GM21390 (cell line): ENCODE measurements at regions not wholly inside any gene's neighbourhood (a gene's known extent, or its start where the extent isn't known, plus 50 kb on each side); places are given as distances from the start of the nearest gene placed in this dataset.

ENCODE experiments used
- ATAC-seq: cut with Tn5 transposase; IDR thresholded peaks from one replicate; pipeline ENCODE4 v1.9.1; 2021; ENCODE audit not compliant: unreplicated experiment

GRCh38 chr20:40769677-40770285, 80.7 kb upstream of the MAFB start:
- no peak for ATAC-seq

GRCh38 chr20:40770564-40771307, 81.7 kb upstream of the MAFB start:
- ATAC-seq: no peak

- ATAC-seq: no peak
Observed at GRCh38 chr20:40771308-40771610, 82.2 kb upstream of the MAFB start.

GRCh38 chr20:40771848-40772511, 82.9 kb upstream of the MAFB start:
- ATAC-seq: no peak

GRCh38 chr20:40773376-40773775, 84.3 kb upstream of the MAFB start:
- ATAC-seq: no peak

- ATAC-seq: no peak
Observed at GRCh38 chr20:40774252-40774651, 85.2 kb upstream of the MAFB start.

GRCh38 chr20:40775561-40776146, 86.6 kb upstream of the MAFB start:
- ATAC-seq: no peak

GRCh38 chr20:40776466-40777457, 87.7 kb upstream of the MAFB start:
- ATAC-seq: no peak

- no peak for ATAC-seq
Observed at GRCh38 chr20:40777653-40778052, 88.6 kb upstream of the MAFB start.

- ATAC-seq: no peak
Observed at GRCh38 chr20:40778894-40779496, 90.0 kb upstream of the MAFB start.

- ATAC-seq: no peak
Observed at GRCh38 chr20:40781327-40782042, 92.4 kb upstream of the MAFB start.

GRCh38 chr20:40782043-40782368, 93.0 kb upstream of the MAFB start:
- ATAC-seq: no peak

GRCh38 chr20:40785346-40785745, 96.3 kb upstream of the MAFB start:
- no peak for ATAC-seq

- no peak for ATAC-seq
Observed at GRCh38 chr20:40786336-40786735, 97.3 kb upstream of the MAFB start.

- ATAC-seq: no peak
Observed at GRCh38 chr20:40787941-40788340, 98.9 kb upstream of the MAFB start.

- ATAC-seq: no peak
Observed at GRCh38 chr20:40797425-40797824, 108.4 kb upstream of the MAFB start.

- no peak for ATAC-seq
Observed at GRCh38 chr20:40798066-40798465, 109.0 kb upstream of the MAFB start.

- ATAC-seq: no peak
Observed at GRCh38 chr20:40802886-40803285, 113.8 kb upstream of the MAFB start.

GRCh38 chr20:40803381-40803780, 114.3 kb upstream of the MAFB start:
- no peak for ATAC-seq

GRCh38 chr20:40805592-40805991, 116.6 kb upstream of the MAFB start:
- no peak for ATAC-seq
